ENCODE measurements at regions not wholly inside any gene's neighbourhood (a gene's known extent, or its start where the extent isn't known, plus 50 kb on each side); places are given as distances from the start of the nearest gene placed in this dataset.
A peak's percentile ranks its signal among the peaks of the same experiment; 100 is the strongest.

DNA sequence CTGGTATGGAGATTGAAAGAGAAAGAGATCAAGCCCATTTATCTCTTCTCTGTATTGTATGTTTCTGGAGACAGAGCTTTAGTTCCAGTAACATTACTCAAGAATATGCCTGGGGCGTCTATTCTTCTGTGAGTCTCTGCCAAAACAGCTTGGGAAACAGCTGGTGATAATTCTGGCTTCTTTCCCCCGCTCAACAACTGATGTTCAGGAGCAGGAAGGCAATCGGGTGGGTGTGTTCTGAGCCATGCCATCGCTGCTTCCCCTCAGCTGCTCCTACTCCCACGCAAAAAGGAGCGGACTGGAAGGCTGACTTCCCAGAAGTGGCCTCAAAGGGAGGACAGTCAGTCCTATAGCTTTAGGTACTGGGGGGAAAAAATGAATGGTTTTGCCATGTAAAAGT, 695.1 kb downstream of the PLCL1 start:
- intact Hi-C loops (cut with DNase I), result no loop called here
- Histone ChIP-seq H3K4me3 (no peak overlapping the region), H3K27ac (peak overlapping the region in 1 of 10 donors; percentile 5), H3K36me3 (no peaks in the 10 kb centered on the region), H3K4me1 (no peaks in the 10 kb centered on the region), H3K9me3 (peaks cover 0 to 7% (median 0%) of the 10 kb centered on the region in 11 donors), H3K27me3 (no peaks in the 10 kb centered on the region)
- TF ChIP-seq CTCF (IDR thresholded peaks at IDR 0.05), result no peak
- DNase-seq (peak in 1 of 2 donors; percentile 40), ATAC-seq (peak; percentile 38 to 88 (median 72))
- 28 to 35% methylated on average over 6 of the region's 6 CpGs for WGBS, 2 donors

DNA sequence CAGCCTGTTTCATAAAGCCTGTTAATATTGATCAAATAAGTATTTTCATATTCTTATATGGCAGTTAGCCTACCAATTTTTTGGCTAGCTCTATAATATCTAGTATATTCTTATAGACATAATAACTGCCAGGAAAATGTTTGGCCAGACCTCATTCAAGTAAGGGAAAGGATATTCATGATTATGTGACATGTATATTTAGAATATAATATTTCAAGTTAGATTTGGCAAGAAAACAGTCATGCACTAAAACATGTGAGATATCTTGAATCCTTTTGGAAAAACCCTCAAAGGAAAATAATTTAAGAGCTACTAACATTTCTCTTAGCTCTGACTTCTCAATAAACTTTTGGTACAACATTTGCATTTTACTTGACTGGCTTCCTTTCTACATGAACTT, 694.1 kb downstream of the PLCL1 start:
- Histone ChIP-seq H3K9me3 (no peaks in the 10 kb centered on the region), H3K27me3 (no peaks in the 10 kb centered on the region), H3K4me1 (no peaks in the 10 kb centered on the region), H3K36me3 (no peaks in the 10 kb centered on the region), H3K4me3 (no peak overlapping the region), H3K27ac (no peak overlapping the region)
- no peak for ATAC-seq
- DNase-seq, result no peak
- no peak for TF ChIP-seq CTCF (IDR thresholded peaks at IDR 0.05)
- intact Hi-C loops (cut with DNase I), result no loop called here

- Histone ChIP-seq H3K9me3 (no peaks in the 10 kb centered on the region), H3K4me3 (no peak overlapping the region), H3K27me3 (no peaks in the 10 kb centered on the region), H3K4me1 (no peaks in the 10 kb centered on the region), H3K36me3 (no peaks in the 10 kb centered on the region), H3K27ac (no peak overlapping the region)
- no peak for TF ChIP-seq CTCF (IDR thresholded peaks at IDR 0.05)
- intact Hi-C loops (cut with DNase I), result no loop called here
- ATAC-seq, result no peak
- no peak for DNase-seq
Measured at GRCh38 chr2:198498048-198498447, 693.7 kb downstream of the PLCL1 start.

GRCh38 chr2:198494931-198495330, 690.5 kb downstream of the PLCL1 start:
- no peaks in the 10 kb centered on the region for H3K27me3 ChIP-seq
- DNase-seq (no peak), ATAC-seq (no peak)
- intact Hi-C loops (cut with DNase I), result no loop called here
- H3K4me1 ChIP-seq, result no peaks in the 10 kb centered on the region
- no peak overlapping the region for H3K4me3 ChIP-seq
- no peaks in the 10 kb centered on the region for H3K9me3 ChIP-seq
- no peak for TF ChIP-seq CTCF (IDR thresholded peaks at IDR 0.05)
- no peak overlapping the region for H3K27ac ChIP-seq
- 68 to 70% methylated on average over 1 of the region's 1 CpG for WGBS, 2 donors
- no peaks in the 10 kb centered on the region for H3K36me3 ChIP-seq

- no peaks in the 10 kb centered on the region for H3K4me1 ChIP-seq
- intact Hi-C loops (cut with DNase I), result no loop called here
Measured at GRCh38 chr2:198490748-198491147, 686.4 kb downstream of the PLCL1 start.

More at GRCh38 chr2:198490748-198491147, 686.4 kb downstream of the PLCL1 start:
- Histone ChIP-seq H3K9me3 (no peaks in the 10 kb centered on the region), H3K4me3 (no peak overlapping the region), H3K27ac (no peak overlapping the region), H3K36me3 (no peaks in the 10 kb centered on the region), H3K27me3 (peaks cover 0 to 6% (median 0%) of the 10 kb centered on the region in 7 donors)
- WGBS, 2 donors, result 61 to 69% methylated on average over 2 of the region's 2 CpGs
- no peak for ATAC-seq
- no peak for DNase-seq
- no peak for TF ChIP-seq CTCF (IDR thresholded peaks at IDR 0.05)
